ENCODE measurements at regions not wholly inside any gene's neighbourhood (a gene's known extent, or its start where the extent isn't known, plus 50 kb on each side); places are given as distances from the start of the nearest gene placed in this dataset.

GRCh38 chr4:23441530-23442069 is 448.2 kb downstream of the PPARGC1A start:
- no peak for TF ChIP-seq CTCF (IDR thresholded peaks at IDR 0.05)
- TF ChIP-seq POLR2AphosphoS5 (IDR thresholded peaks at IDR 0.05) = no peak

Measured in prostate gland (tissue), 2 donors.